GM12878 (cell line): ENCODE measurements at regions not wholly inside any gene's neighbourhood (a gene's known extent, or its start where the extent isn't known, plus 50 kb on each side); places are given as distances from the start of the nearest gene placed in this dataset.

ENCODE experiments used
- EZH2 ChIP-seq: IDR thresholded peaks from 2 replicates; pipeline ENCODE4 v1.6.1; 2012; ENCODE audit warnings: low read depth, mild to moderate bottlenecking, control low read depth, inconsistent platforms, low read length, borderline replicate concordance; ENCODE audit not compliant: control insufficient read depth
- MXI1 ChIP-seq: fragments of 150-350 bp; IDR thresholded peaks from 2 replicates; pipeline ENCODE4 v1.6.1; 2011; ENCODE audit warnings: low read depth, mild to moderate bottlenecking, inconsistent platforms, low read length, improper control_type of control experiment
- SP1 ChIP-seq: IDR thresholded peaks from one replicate; pipeline ENCODE4 v1.6.1; 2011; ENCODE audit warnings: low read depth, low read length

DNA sequence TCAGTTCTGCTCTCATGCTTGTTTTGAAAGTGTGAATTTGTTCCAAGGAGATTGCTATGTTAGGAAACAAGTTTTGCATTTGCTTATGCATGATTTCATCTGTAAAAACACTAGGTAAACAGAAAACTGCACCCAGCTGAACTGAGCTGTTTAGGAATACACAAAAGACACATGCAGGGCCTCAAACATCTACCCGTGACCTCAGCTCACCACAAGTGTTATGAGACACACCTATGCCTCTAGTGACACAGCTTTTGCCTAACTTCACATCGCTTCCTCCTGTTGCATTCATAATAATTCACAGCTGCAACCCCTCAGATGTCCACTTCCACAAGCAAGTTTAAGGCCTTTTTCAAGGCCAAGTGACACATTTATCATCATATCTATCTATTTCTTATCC, 98.0 kb upstream of the SLC24A3 start:
- TF ChIP-seq EZH2, result no peak
- TF ChIP-seq SP1, result no peak
- TF ChIP-seq MXI1, result no peak
